Right renal cortex interstitium (tissue), 3 donors: ENCODE measurements at regions not wholly inside any gene's neighbourhood (a gene's known extent, or its start where the extent isn't known, plus 50 kb on each side); places are given as distances from the start of the nearest gene placed in this dataset.

ENCODE experiments used
- DNase-seq, 3 donors: peaks; one replicate each; pipeline ENCODE4 v3.0.0-alpha.2; 2013; ENCODE audit warnings: low read depth in 3 of 3, low spot score in 2 of 3

- no peak for DNase-seq
Observed at GRCh38 chr2:220078439-220078838, 451.0 kb downstream of the SLC4A3 start.

GRCh38 chr2:220079595-220079994, 452.2 kb downstream of the SLC4A3 start:
- DNase-seq, result no peak

- no peak for DNase-seq
Observed at GRCh38 chr2:220081171-220081570, 453.7 kb downstream of the SLC4A3 start.

- no peak for DNase-seq
Observed at GRCh38 chr2:220090050-220090449, 462.6 kb downstream of the SLC4A3 start.

- DNase-seq, result no peak
Observed at GRCh38 chr2:220096406-220096805, 469.0 kb downstream of the SLC4A3 start.

- DNase-seq, result no peak
Observed at GRCh38 chr2:220101980-220102379, 474.6 kb downstream of the SLC4A3 start.

GRCh38 chr2:220103596-220103995, 476.2 kb downstream of the SLC4A3 start:
- no peak for DNase-seq

GRCh38 chr2:220104871-220105351, 477.5 kb downstream of the SLC4A3 start:
- no peak for DNase-seq

GRCh38 chr2:220106065-220106464, 478.6 kb downstream of the SLC4A3 start:
- no peak for DNase-seq

- DNase-seq, result no peak
Observed at GRCh38 chr2:220107380-220107791, 480.0 kb downstream of the SLC4A3 start.

- DNase-seq, result no peak
Observed at GRCh38 chr2:220114443-220114842, 487.0 kb downstream of the SLC4A3 start.

GRCh38 chr2:220117025-220117424, 489.6 kb downstream of the SLC4A3 start:
- DNase-seq, result no peak

- no peak for DNase-seq
Observed at GRCh38 chr2:220120041-220120440, 492.6 kb downstream of the SLC4A3 start.

GRCh38 chr2:220123751-220124150, 496.3 kb downstream of the SLC4A3 start:
- no peak for DNase-seq

- DNase-seq, result no peak
Observed at GRCh38 chr2:220125551-220125950, 498.1 kb downstream of the SLC4A3 start.

- no peak for DNase-seq
Observed at GRCh38 chr2:220127311-220127710, 499.9 kb downstream of the SLC4A3 start.

GRCh38 chr2:220127876-220128275, 500.4 kb downstream of the SLC4A3 start:
- no peak for DNase-seq

GRCh38 chr2:220129391-220129790, 502.0 kb downstream of the SLC4A3 start:
- DNase-seq, result no peak

GRCh38 chr2:220134756-220135534, 507.5 kb downstream of the SLC4A3 start:
- DNase-seq, result no peak

GRCh38 chr2:220143336-220143735, 515.9 kb downstream of the SLC4A3 start:
- no peak for DNase-seq

GRCh38 chr2:220144411-220144810, 517.0 kb downstream of the SLC4A3 start:
- DNase-seq, result no peak

GRCh38 chr2:220147161-220148038, 520.0 kb downstream of the SLC4A3 start:
- DNase-seq, result no peak
